Spinal cord (tissue), 9 donors: ENCODE measurements at regions not wholly inside any gene's neighbourhood (a gene's known extent, or its start where the extent isn't known, plus 50 kb on each side); places are given as distances from the start of the nearest gene placed in this dataset.
A peak's percentile ranks its signal among the peaks of the same experiment; 100 is the strongest.

ENCODE experiments used
- DNase-seq, 6 donors: peaks; one replicate each; pipeline versions ENCODE4 v3.0.0 to v3.0.0-alpha.2; 2013 to 2015; ENCODE audit warnings: low spot score in 6 of 6, low read depth in 4 of 6
- H3K27ac ChIP-seq: one replicate; pipeline ENCODE4 v1.5.1; 2013; ENCODE audit warnings: low read depth, low read length, control low read depth
- H3K27me3 ChIP-seq: one replicate; pipeline ENCODE4 v1.6.1; 2013; ENCODE audit warnings: low read length; ENCODE audit not compliant: control insufficient read depth, insufficient read depth
- H3K36me3 ChIP-seq: one replicate; pipeline ENCODE4 v1.6.1; 2013; ENCODE audit warnings: low read length; ENCODE audit not compliant: control insufficient read depth, insufficient read depth
- H3K4me1 ChIP-seq: one replicate; pipeline ENCODE4 v1.6.1; 2013; ENCODE audit warnings: low read length; ENCODE audit not compliant: control insufficient read depth, insufficient read depth
- H3K4me3 ChIP-seq: one replicate; pipeline ENCODE4 v1.5.1; 2013; ENCODE audit warnings: low read depth, low read length, control low read depth
- H3K9me3 ChIP-seq: one replicate; pipeline ENCODE4 v1.6.1; 2013; ENCODE audit warnings: low read length; ENCODE audit not compliant: control insufficient read depth, insufficient read depth
- WGBS: methylation state at CpG from one replicate; pipeline ENCODE4 v1.1.5; 2013; ENCODE audit warnings: missing lambda C conversion rate; ENCODE audit not compliant: insufficient coverage; 5-methylcytosine and 5-hydroxymethylcytosine counted together
- donor health status: healthy.

DNA sequence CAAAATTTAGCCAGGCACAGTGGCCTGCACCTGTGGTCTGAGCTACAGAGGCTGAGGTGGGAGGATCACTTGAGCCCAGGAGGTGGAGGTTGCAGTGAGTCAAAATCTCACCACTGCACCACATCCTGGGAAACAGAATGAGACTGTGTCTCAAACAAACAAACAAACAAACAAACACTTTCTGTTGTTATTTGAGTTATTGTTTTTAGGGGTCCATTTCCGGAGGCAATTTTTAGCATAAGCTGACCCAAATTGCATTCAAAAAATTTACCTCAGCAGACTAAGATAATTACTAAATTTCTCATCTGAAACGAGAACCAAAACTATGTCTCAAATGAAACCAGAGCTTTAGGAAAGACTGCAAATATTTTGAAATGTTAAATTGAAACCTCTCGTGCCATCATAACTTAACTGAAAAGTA is 1485.1 kb downstream of the EFNA5 start:
- Histone ChIP-seq H3K4me3 (no peak overlapping the region), H3K9me3 (no peaks in the 10 kb centered on the region), H3K36me3 (no peaks in the 10 kb centered on the region), H3K27ac (no peak overlapping the region), H3K27me3 (no peaks in the 10 kb centered on the region), H3K4me1 (no peaks in the 10 kb centered on the region)
- DNase-seq: no peak
- no CpG with 5 or more reads among the region's 3 CpGs for WGBS

DNA sequence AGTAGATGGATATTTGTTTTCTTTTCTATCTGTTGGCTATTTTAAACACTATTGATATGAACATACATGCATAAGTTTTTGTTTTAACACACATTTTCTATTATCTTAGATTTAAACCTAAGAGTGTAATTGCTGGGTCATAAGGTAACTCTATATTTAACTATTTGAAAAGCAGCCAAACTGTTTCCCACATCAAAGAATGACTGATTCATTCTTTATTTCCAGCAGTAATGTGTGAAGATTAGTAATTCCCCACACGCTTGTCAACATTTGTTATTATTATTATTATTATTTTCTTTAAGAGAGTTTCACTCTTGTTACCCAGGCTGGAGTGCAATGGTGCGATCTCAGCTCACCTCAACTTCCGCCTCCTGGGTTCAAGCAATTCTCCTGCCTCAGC is 1495.8 kb downstream of the EFNA5 start:
- Histone ChIP-seq H3K4me1 (no peaks in the 10 kb centered on the region), H3K27ac (no peak overlapping the region), H3K4me3 (no peak overlapping the region), H3K36me3 (no peaks in the 10 kb centered on the region), H3K27me3 (no peaks in the 10 kb centered on the region), H3K9me3 (no peaks in the 10 kb centered on the region)
- WGBS: no CpG with 5 or more reads among the region's 3 CpGs
- no peak for DNase-seq

DNA sequence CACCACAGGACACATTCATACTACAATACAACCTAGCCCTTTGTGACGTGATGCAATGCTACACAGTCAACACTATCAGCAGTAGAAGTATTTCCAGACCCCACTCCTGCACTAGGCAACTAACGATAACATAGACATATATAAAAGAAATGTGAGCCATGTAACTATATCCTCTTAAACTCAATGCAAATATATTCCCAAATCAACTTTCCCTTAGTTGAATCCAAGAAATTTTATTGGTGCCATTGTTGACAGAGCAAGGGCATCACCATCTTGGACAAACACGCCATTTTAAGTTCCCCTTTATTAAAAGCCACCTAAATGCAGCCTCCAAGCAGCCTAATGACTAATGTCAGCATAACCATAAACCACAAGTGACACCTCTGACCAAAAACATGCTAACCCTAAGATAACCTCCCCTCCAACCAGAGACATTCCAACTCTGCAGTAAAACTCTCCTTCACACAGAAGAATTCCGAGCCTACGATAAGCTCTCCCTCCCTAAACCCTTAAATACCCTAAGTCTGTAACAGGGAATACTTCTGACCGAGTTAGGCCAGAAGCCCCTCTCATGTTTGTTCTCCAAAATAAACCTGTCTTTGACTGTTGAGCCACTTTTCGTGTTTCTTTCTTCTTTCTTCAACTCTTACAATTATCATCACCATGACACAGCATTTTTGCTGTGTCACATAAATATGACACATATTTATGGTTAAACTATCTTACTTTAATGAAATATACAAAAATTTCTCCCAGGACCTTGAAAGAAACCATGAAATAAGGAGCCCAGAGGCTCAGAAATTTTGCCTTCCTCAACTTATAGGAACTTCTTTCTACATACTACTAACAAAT is 1497.8 kb downstream of the EFNA5 start:
- H3K36me3 ChIP-seq: no peaks in the 10 kb centered on the region
- H3K9me3 ChIP-seq: no peaks in the 10 kb centered on the region
- DNase-seq: no peak
- no peaks in the 10 kb centered on the region for H3K27me3 ChIP-seq
- WGBS: 85% methylated on average over 5 of the region's 7 CpGs
- no peak overlapping the region for H3K4me3 ChIP-seq
- H3K27ac ChIP-seq: no peak overlapping the region
- H3K4me1 ChIP-seq: no peaks in the 10 kb centered on the region

DNA sequence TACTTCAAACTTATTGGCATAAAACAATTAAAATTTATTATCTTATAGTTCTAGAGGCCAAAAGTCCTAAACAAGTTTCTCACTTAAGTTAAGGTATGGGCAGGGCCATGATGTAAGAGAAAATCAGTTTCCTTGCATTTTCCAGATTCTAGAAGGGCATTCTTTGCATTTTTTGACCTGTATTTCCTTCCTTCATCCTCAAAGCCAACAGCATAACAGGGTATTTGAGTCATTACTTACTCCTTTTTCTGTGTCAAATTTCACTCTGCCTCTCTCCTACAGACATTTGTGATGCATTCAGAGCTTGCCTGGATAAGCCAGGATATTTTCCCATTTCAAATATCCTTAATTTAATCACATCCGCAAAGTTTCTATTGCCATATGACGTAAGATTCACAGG is 1499.0 kb downstream of the EFNA5 start:
- Histone ChIP-seq H3K4me1 (no peaks in the 10 kb centered on the region), H3K4me3 (no peak overlapping the region), H3K27ac (no peak overlapping the region), H3K36me3 (no peaks in the 10 kb centered on the region), H3K27me3 (no peaks in the 10 kb centered on the region), H3K9me3 (no peaks in the 10 kb centered on the region)
- DNase-seq: no peak
- WGBS: no CpG with 5 or more reads among the region's 2 CpGs

DNA sequence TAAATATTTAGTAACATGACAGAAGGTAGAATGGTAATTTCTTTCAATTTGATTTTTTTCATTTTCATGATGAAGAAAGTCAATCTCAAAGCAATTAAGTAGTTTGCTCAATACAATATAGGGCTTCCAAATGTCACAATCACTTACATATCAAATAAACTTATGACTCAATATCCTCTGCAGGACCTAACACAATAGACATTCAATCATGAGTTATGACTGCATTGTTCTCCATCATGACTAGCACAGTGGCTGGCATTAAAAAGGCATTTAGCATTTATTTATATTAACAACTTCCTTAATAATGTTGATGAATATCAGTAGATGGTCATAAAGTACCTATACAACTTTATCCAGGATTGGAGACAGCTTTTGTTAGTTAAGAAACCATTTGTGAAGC is 1499.6 kb downstream of the EFNA5 start:
- H3K27me3 ChIP-seq: no peaks in the 10 kb centered on the region
- no peak for DNase-seq
- no peaks in the 10 kb centered on the region for H3K4me1 ChIP-seq
- H3K27ac ChIP-seq: no peak overlapping the region
- H3K36me3 ChIP-seq: no peaks in the 10 kb centered on the region
- no peak overlapping the region for H3K4me3 ChIP-seq
- no peaks in the 10 kb centered on the region for H3K9me3 ChIP-seq

DNA sequence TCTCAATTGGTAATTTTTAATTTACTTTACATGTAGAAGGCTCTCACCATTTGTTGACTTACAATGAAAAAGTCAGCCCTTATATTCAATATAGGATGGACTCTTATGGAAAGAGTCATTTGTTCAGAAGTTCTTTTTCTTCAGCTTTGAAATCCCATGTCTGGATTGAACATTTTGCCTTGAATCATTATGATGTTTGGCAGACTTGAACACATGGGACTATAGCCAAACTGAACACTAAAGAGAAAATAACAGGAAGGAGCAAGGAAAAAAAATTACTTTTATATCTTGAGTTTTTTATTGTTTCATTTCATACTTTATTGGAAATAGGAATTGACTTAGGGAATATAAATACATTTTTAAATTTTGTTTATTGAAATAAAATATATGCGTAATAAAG is 1503.0 kb downstream of the EFNA5 start:
- Histone ChIP-seq H3K27me3 (no peaks in the 10 kb centered on the region), H3K4me1 (no peaks in the 10 kb centered on the region), H3K4me3 (no peak overlapping the region), H3K9me3 (no peaks in the 10 kb centered on the region), H3K36me3 (no peaks in the 10 kb centered on the region), H3K27ac (no peak overlapping the region)
- WGBS: no CpG with 5 or more reads among the region's 1 CpG
- no peak for DNase-seq

DNA sequence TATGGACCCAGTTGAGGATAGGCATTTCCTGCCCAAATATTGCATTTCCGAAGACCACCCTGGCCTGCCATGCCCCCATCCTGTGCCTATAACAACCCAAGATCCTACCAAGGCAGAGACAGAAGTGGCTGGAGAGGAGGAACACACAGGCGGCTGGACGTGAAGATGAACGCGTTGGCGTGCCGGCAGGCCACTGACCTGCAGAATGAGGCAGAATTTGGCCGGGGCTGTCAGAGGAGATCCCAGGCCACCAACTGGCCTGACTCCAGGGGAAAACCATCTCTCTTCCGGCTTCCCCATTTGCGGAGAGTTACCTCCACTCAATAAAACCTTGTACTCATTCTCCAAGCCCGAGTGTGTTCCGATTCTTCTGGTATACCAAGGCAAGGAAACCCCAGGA is 1507.5 kb downstream of the EFNA5 start:
- Histone ChIP-seq H3K27ac (no peak overlapping the region), H3K4me3 (no peak overlapping the region), H3K9me3 (no peaks in the 10 kb centered on the region), H3K27me3 (no peaks in the 10 kb centered on the region), H3K4me1 (no peaks in the 10 kb centered on the region), H3K36me3 (no peaks in the 10 kb centered on the region)
- no peak for DNase-seq
- 95% methylated on average over 12 of the region's 12 CpGs for WGBS

DNA sequence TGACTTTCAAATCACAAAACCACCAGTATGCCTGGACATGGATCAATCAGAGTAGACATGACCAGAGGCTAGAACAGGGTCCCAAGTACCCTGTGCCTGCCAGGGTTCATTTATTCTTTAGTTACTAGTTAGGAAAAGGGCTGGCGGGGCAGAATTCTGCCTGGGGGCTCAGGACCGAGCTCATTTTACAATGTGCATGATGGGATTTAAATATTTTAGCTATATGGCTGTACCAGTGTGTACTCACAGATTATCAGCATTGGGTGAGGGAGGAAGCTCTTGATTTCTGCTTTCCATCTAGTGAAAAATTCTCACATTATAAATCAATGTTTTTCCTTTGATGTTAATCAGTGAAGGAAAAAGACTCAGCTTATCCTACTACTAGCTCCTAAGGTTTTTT is 1511.1 kb downstream of the EFNA5 start:
- Histone ChIP-seq H3K27ac (no peak overlapping the region), H3K4me1 (no peaks in the 10 kb centered on the region), H3K4me3 (no peak overlapping the region), H3K36me3 (no peaks in the 10 kb centered on the region), H3K9me3 (no peaks in the 10 kb centered on the region), H3K27me3 (no peaks in the 10 kb centered on the region)
- WGBS: no CpG with 5 or more reads among the region's 2 CpGs
- DNase-seq: peak in 2 of 6 donors; percentile 0 to 8

DNA sequence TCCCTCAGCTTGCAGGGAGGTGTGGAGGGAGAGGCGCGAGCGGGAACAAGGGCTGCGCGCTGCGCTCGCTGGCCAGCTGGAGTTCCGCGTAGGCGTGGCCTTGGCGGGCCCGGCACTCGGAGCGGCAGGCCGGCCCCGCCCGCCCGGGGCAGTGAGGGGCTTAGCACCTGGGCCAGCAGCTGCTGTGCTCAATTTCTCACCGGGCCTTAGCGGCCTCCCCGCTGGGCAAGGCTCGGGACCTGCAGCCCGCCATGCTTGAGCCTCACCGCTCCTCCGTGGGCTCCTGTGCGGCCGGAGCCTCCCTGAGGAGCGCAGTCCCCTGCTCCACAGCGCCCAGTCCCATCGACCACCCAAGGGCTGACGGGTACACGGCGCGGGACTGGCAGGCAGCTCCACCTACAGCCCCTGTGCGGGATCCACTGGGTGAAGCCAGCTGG is 1516.4 kb downstream of the EFNA5 start:
- Histone ChIP-seq H3K4me3 (no peak overlapping the region), H3K27ac (no peak overlapping the region), H3K9me3 (no peaks in the 10 kb centered on the region), H3K36me3 (no peaks in the 10 kb centered on the region), H3K27me3 (no peaks in the 10 kb centered on the region), H3K4me1 (no peaks in the 10 kb centered on the region)
- WGBS: 98% methylated on average over 34 of the region's 35 CpGs
- no peak for DNase-seq

DNA sequence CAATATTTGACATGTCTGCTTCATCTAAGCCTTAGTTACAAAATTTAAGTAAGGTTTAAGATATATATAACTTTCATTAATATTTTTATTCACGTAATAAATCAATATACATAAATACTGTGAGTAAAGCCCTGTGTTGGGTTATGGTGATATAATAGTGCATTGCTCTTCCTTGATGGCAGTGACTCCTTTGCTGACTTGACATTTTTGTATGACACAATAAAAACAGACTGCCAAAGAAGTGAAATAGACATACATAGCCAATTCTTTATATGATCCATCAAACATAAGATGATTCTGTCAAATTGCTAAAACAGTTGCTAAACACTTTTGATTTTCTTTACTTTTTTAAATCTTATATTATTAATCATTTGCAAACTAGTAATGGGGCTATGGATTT is 1518.2 kb downstream of the EFNA5 start:
- DNase-seq: no peak
- H3K4me3 ChIP-seq: no peak overlapping the region
- no CpG with 5 or more reads among the region's 1 CpG for WGBS

More for the DNA sequence above, 1518.2 kb downstream of the EFNA5 start:
- no peaks in the 10 kb centered on the region for H3K9me3 ChIP-seq
- no peaks in the 10 kb centered on the region for H3K27me3 ChIP-seq
- H3K27ac ChIP-seq: no peak overlapping the region
- H3K36me3 ChIP-seq: no peaks in the 10 kb centered on the region
- H3K4me1 ChIP-seq: no peaks in the 10 kb centered on the region
